HG03097 (cell line): ENCODE measurements at regions not wholly inside any gene's neighbourhood (a gene's known extent, or its start where the extent isn't known, plus 50 kb on each side); places are given as distances from the start of the nearest gene placed in this dataset.

Source experiments
- ATAC-seq: cut with Tn5 transposase; IDR thresholded peaks from one replicate; pipeline ENCODE4 v1.9.1; 2021; ENCODE audit not compliant: unreplicated experiment, low FRiP score

GRCh38 chr10:83824099-83824498, 315.2 kb upstream of the GHITM start:
- ATAC-seq, result no peak

GRCh38 chr10:83834096-83834495, 305.2 kb upstream of the GHITM start:
- ATAC-seq, result no peak

GRCh38 chr10:83835945-83836745, 303.2 kb upstream of the GHITM start:
- ATAC-seq, result no peak

- ATAC-seq, result no peak
Measured at GRCh38 chr10:83848677-83849076, 290.6 kb upstream of the GHITM start.

GRCh38 chr10:83849150-83849549, 290.2 kb upstream of the GHITM start:
- no peak for ATAC-seq

- no peak for ATAC-seq
Measured at GRCh38 chr10:83852146-83852545, 287.2 kb upstream of the GHITM start.

GRCh38 chr10:83862723-83863122, 276.6 kb upstream of the GHITM start:
- ATAC-seq, result no peak

GRCh38 chr10:83863283-83863966, 275.9 kb upstream of the GHITM start:
- no peak for ATAC-seq

GRCh38 chr10:83869898-83870297, 269.4 kb upstream of the GHITM start:
- ATAC-seq, result no peak

GRCh38 chr10:83871187-83872081, 267.9 kb upstream of the GHITM start:
- ATAC-seq, result peak; percentile 99

- ATAC-seq, result no peak
Measured at GRCh38 chr10:83880252-83880791, 259.0 kb upstream of the GHITM start.

- ATAC-seq, result no peak
Measured at GRCh38 chr10:83881661-83882060, 257.6 kb upstream of the GHITM start.

- no peak for ATAC-seq
Measured at GRCh38 chr10:83886871-83887270, 252.4 kb upstream of the GHITM start.

- ATAC-seq, result no peak
Measured at GRCh38 chr10:83892737-83893136, 246.6 kb upstream of the GHITM start.

GRCh38 chr10:83896219-83896618, 243.1 kb upstream of the GHITM start:
- ATAC-seq, result no peak

- no peak for ATAC-seq
Measured at GRCh38 chr10:83897626-83898025, 241.7 kb upstream of the GHITM start.

GRCh38 chr10:83908506-83908905, 230.8 kb upstream of the GHITM start:
- no peak for ATAC-seq

GRCh38 chr10:83909001-83909400, 230.3 kb upstream of the GHITM start:
- no peak for ATAC-seq

GRCh38 chr10:83915801-83916200, 223.5 kb upstream of the GHITM start:
- no peak for ATAC-seq

GRCh38 chr10:83917537-83918506, 221.5 kb upstream of the GHITM start:
- peak; percentile 46 for ATAC-seq
